Mesodermal cell (in vitro differentiated cells): ENCODE measurements at regions not wholly inside any gene's neighbourhood (a gene's known extent, or its start where the extent isn't known, plus 50 kb on each side); places are given as distances from the start of the nearest gene placed in this dataset.
"Not testable (repeated sequence)": the region's sequence is repeated elsewhere in the genome, so short reads cannot be mapped to it uniquely, and the experiment has no call there.

ENCODE experiments used
- H3K27ac ChIP-seq: 2 replicates; pipeline ENCODE4 v1.7.0; 2013; ENCODE audit warnings: mild to moderate bottlenecking, low read depth, low read length, moderate library complexity; ENCODE audit not compliant: severe bottlenecking
- H3K36me3 ChIP-seq: 2 replicates; pipeline ENCODE4 v1.7.1; 2013; ENCODE audit warnings: mild to moderate bottlenecking, low read length, moderate library complexity; ENCODE audit not compliant: control insufficient read depth, insufficient read depth
- H3K4me1 ChIP-seq: one replicate; pipeline ENCODE4 v1.7.1; 2013; ENCODE audit warnings: mild to moderate bottlenecking, low read length; ENCODE audit not compliant: insufficient read depth, control insufficient read depth, poor library complexity, severe bottlenecking
- H3K4me3 ChIP-seq: 2 replicates; pipeline ENCODE4 v1.7.0; 2013; ENCODE audit warnings: low read length, control low read depth, mild to moderate bottlenecking; ENCODE audit not compliant: insufficient read depth, poor library complexity, severe bottlenecking; ENCODE audit errors: extremely low read depth
- H3K9me3 ChIP-seq: 2 replicates; pipeline ENCODE4 v1.7.1; 2013; ENCODE audit warnings: mild to moderate bottlenecking, low read length, moderate library complexity; ENCODE audit not compliant: control insufficient read depth
- WGBS, 2 experiments: methylation state at CpG; one replicate each; pipeline ENCODE4 v1.1.5; 2013; ENCODE audit warnings: missing lambda C conversion rate in 2 of 2; ENCODE audit not compliant: insufficient coverage in 2 of 2; 5-methylcytosine and 5-hydroxymethylcytosine counted together

DNA sequence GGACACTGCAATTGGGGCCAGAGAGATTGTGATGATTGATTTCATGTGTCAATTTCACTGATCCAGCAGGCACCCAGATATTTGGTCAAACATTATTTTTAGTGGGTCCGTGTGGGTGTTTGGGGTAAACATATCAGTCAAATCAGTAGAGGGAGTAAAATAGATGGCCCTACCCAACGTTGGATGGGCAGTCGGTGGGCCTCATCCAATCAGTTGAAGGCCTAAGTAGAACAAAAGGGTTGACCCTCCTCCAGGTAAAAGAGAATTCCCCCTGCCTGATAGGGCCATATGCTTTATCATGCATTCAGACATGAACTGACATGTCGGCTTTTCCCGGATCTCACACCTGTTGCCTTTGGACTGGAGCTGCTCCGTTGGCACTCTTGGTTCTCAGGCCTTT is 195.1 kb upstream of the CAND1 start:
- Histone ChIP-seq H3K4me3 (no peak overlapping the region), H3K4me1 (peaks cover 6% of the 10 kb centered on the region), H3K9me3 (no peaks in the 10 kb centered on the region), H3K36me3 (no peaks in the 10 kb centered on the region), H3K27ac (no peak overlapping the region)
- WGBS, 2 experiments, result 88 to 96% methylated on average over 6 of the region's 6 CpGs

- no CpG with 5 or more reads among the region's 1 CpG for WGBS, 2 experiments
These were observed 191.5 kb upstream of the CAND1 start for GRCh38 chr12:67077617-67078016.

GRCh38 chr12:67078957-67079356 is 190.2 kb upstream of the CAND1 start:
- no peaks in the 10 kb centered on the region for H3K36me3 ChIP-seq
- no peaks in the 10 kb centered on the region for H3K9me3 ChIP-seq
- no peak overlapping the region for H3K27ac ChIP-seq
- no peak overlapping the region for H3K4me3 ChIP-seq
- no peaks in the 10 kb centered on the region for H3K4me1 ChIP-seq
- 67 to 85% methylated on average over 2 to 3 of the region's 4 CpGs for WGBS, 2 experiments

More at GRCh38 chr12:67077617-67078016, 191.5 kb upstream of the CAND1 start:
- Histone ChIP-seq H3K4me3 (no peak overlapping the region), H3K9me3 (no peaks in the 10 kb centered on the region), H3K27ac (no peak overlapping the region), H3K4me1 (no peaks in the 10 kb centered on the region), H3K36me3 (no peaks in the 10 kb centered on the region)

DNA sequence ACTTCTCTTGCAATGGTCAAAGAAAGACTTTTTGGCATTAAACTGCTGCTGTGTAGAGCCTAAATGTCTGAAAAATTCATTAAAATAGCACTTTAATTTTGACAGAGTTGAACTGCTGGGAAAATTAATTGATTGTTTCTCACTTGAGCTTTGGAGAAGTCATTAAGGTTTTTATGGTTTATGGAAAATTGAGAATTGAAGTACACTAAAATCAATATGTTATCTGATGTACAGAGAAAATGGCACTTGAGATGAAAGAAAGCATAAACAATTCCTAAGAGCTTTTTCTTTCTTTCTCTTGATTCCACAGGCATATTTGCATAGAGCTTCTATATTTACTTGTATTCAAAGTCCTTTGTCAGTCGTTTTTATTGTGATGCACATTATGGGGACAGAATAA is 188.5 kb upstream of the CAND1 start:
- Histone ChIP-seq H3K36me3 (no peaks in the 10 kb centered on the region), H3K4me3 (no peak overlapping the region), H3K4me1 (no peaks in the 10 kb centered on the region), H3K27ac (no peak overlapping the region), H3K9me3 (no peaks in the 10 kb centered on the region)
- no CpG with 5 or more reads among the region's 1 CpG for WGBS, 2 experiments

GRCh38 chr12:67082221-67082620 is 186.9 kb upstream of the CAND1 start:
- no CpG with 5 or more reads among the region's 1 CpG for WGBS, 2 experiments

DNA sequence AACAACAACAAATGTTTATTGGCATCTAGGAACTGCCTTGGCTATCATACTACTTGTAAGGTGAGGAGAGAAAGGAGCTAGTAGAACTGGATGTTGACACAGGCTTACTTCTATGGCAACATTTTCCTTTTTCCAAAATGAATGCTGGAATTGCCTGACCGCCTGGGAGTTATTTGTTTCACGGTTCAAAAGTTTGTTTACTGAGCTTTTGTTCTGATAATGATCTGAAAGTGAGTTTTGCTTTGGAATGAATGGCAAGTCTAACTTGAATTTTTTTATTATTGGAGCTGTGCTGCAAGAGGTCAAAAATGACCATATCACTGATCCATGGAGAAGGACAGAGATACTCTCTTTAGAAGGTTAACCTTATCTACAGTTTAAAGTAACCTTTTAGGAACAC is 183.5 kb upstream of the CAND1 start:
- Histone ChIP-seq H3K4me3 (no peak overlapping the region), H3K36me3 (no peaks in the 10 kb centered on the region), H3K27ac (no peak overlapping the region), H3K4me1 (no peaks in the 10 kb centered on the region), H3K9me3 (no peaks in the 10 kb centered on the region)
- 90 to 92% methylated on average over 2 of the region's 2 CpGs for WGBS, 2 experiments

More at GRCh38 chr12:67082221-67082620, 186.9 kb upstream of the CAND1 start:
- H3K27ac ChIP-seq, result no peak overlapping the region
- H3K9me3 ChIP-seq, result no peaks in the 10 kb centered on the region
- H3K36me3 ChIP-seq, result no peaks in the 10 kb centered on the region
- no peak overlapping the region for H3K4me3 ChIP-seq
- H3K4me1 ChIP-seq, result no peaks in the 10 kb centered on the region

DNA sequence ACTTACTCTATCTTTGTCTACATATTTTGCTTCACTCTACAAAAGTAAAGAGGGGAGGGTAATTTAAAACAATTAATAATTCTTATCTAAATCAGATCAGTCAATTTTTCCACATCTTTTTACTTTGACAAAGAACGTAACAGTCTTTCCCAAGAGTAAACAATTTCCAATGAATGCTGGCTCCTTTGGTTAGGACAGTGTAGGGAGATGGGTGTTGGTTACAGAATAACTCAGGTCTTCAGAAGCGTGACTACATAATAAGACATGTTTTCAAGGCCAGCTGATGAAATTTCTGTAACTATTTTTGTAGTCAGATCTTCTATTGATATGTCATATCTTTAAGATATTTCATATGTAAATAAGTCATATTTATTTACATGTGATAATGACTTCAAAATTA is 183.0 kb upstream of the CAND1 start:
- no CpG with 5 or more reads among the region's 2 CpGs for WGBS, 2 experiments
- Histone ChIP-seq H3K4me3 (no peak overlapping the region), H3K27ac (no peak overlapping the region), H3K4me1 (no peaks in the 10 kb centered on the region), H3K36me3 (no peaks in the 10 kb centered on the region), H3K9me3 (no peaks in the 10 kb centered on the region)

DNA sequence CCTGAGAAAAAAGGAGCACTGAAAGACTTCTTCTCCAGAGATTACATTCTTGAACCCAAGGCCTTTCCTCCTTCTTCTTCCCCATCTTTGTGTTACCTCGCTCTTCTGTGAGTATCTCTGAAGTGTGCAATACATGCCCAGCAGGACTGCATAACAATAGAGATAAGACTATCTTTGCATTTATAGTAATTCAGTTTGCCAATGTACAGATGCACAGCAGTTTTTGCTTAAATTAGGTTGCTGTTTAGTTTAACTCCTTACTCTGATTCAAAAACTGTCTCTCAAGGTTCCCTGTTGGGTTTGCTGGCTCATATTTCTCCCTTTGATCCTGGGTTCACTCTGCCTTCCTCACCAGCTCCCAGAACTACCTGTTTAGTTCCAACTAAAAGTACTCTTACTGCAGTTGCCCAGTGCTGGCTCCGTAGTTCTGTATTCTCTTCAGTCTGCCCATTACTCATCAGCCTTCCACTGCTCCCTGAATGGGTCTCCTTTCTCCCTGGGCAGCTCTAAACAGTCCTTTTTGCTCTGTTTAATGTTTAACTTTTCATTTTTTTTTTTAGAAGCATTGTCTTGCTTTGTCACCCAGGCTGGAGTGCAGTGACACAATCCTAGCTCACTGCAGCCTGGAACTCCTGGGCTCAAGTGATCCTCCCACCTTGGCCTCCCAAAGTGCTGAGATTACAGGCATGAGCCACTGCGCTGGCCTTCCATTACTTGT is 180.6 kb upstream of the CAND1 start:
- H3K4me1 ChIP-seq, result no peaks in the 10 kb centered on the region
- no peak overlapping the region for H3K4me3 ChIP-seq
- 75 to 100% methylated on average over 1 of the region's 3 CpGs for WGBS, 2 experiments
- no peaks in the 10 kb centered on the region for H3K36me3 ChIP-seq
- H3K9me3 ChIP-seq, result no peaks in the 10 kb centered on the region
- no peak overlapping the region for H3K27ac ChIP-seq

DNA sequence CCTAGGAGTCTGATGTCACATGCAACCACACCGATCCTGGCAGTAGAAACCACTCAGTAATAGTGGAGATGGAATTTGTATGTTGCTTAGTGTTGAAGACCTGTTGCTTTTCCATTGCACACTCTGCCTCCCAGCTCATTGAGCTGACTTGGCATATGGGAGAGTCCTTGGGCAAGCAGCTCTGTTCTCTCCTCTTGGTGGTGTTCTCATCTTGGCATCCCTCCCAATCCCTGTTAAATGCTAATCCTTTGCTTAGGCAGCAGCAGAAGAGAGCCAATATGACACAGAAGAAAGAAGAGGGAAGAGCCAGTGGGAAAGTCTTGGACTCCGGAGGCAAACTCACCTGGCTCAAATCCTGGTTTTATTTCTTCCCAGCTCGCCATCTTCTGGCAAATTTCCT is 178.0 kb upstream of the CAND1 start:
- no peaks in the 10 kb centered on the region for H3K36me3 ChIP-seq
- WGBS, 2 experiments, result 89 to 100% methylated on average over 1 of the region's 3 CpGs
- no peaks in the 10 kb centered on the region for H3K9me3 ChIP-seq
- H3K4me3 ChIP-seq, result no peak overlapping the region
- no peak overlapping the region for H3K27ac ChIP-seq
- H3K4me1 ChIP-seq, result no peaks in the 10 kb centered on the region

DNA sequence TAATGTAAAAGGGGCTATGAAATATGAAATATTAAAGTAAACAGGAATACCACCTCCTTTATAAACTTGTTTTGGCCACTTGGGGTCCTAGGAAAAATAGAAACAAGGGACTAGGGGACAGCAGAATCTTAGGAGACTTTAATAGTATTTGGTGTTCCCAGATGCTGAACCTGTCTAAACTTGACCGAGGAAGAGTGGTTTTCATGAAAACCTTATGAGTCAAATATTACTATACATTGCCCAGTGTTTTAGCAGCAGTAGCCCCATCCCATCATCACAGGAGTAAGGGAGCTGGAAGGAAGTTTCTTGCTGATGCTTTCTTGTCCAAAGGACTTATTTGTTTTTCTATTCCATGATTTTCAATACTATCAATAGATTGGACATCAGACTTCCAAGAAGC is 177.5 kb upstream of the CAND1 start:
- no peaks in the 10 kb centered on the region for H3K9me3 ChIP-seq
- H3K4me3 ChIP-seq, result no peak overlapping the region
- no CpG with 5 or more reads among the region's 1 CpG for WGBS, 2 experiments
- peaks cover 3% of the 10 kb centered on the region for H3K4me1 ChIP-seq
- no peak overlapping the region for H3K27ac ChIP-seq
- H3K36me3 ChIP-seq, result no peaks in the 10 kb centered on the region

- not testable (repeated sequence) for H3K9me3 ChIP-seq, H3K36me3 ChIP-seq, H3K27ac ChIP-seq, H3K4me3 ChIP-seq, H3K4me1 ChIP-seq
- no CpG with 5 or more reads among the region's 2 CpGs for WGBS, 2 experiments
These were observed 176.2 kb upstream of the CAND1 start for GRCh38 chr12:67092934-67093333.
